Body of pancreas (tissue), 4 donors: ENCODE measurements at regions not wholly inside any gene's neighbourhood (a gene's known extent, or its start where the extent isn't known, plus 50 kb on each side); places are given as distances from the start of the nearest gene placed in this dataset.
A peak's percentile ranks its signal among the peaks of the same experiment; 100 is the strongest.

Experiments
- ATAC-seq: fragments of 150-250 bp; one replicate; pipeline ENCODE4 v1.9.1; 2016
- DNase-seq, 4 donors: peaks; one replicate each; pipeline ENCODE4 v3.0.0-alpha.2; 2019
- H3K27ac ChIP-seq, 4 donors: fragments of 200-600 bp; sonication (generic); 1 replicate in 3 of 4; 2 replicates in 1 of 4; pipeline versions ENCODE4 v1.5.1 to v1.6.1; 2016 to 2019; ENCODE audit warnings: mild to moderate bottlenecking in 1 of 4, mixed read lengths in 1 of 4, moderate library complexity in 1 of 4
- H3K27me3 ChIP-seq, 2 donors: fragments of 200-600 bp; sonication (generic); one replicate each; pipeline ENCODE4 v1.6.0; 2016; ENCODE audit warnings: mild to moderate bottlenecking in 1 of 2
- H3K36me3 ChIP-seq, 2 donors: fragments of 200-600 bp; sonication (generic); replicated peaks in 1 of 2; 2 replicates each; pipeline ENCODE4 v1.5.1; 2016; ENCODE audit warnings: low read depth in 2 of 2; ENCODE audit not compliant: insufficient read depth in 1 of 2
- H3K4me1 ChIP-seq: fragments of 200-600 bp; sonication (generic); one replicate; pipeline ENCODE4 v1.6.0; 2016
- H3K4me3 ChIP-seq, 2 donors: fragments of 200-600 bp; sonication (generic); 1 replicate in 1 of 2; 2 replicates in 1 of 2; pipeline ENCODE4 v1.5.1; 2016 to 2019
- H3K9me3 ChIP-seq, 3 donors: fragments of 200-600 bp; sonication (generic); 1 replicate in 2 of 3; 2 replicates in 1 of 3; pipeline ENCODE4 v1.5.1; 2016
- CTCF ChIP-seq, 7 experiments: fragments of 450-650 bp in 4 of 7; fragments of 200-600 bp in 3 of 7; sonication (generic) in 3 of 7; IDR thresholded peaks; one replicate each; pipeline ENCODE4 v1.5.1; 2016 to 2019; ENCODE audit warnings: antibody characterized with exemption in 7 of 7
- POLR2A ChIP-seq, 3 donors: fragments of 450-650 bp; IDR thresholded peaks; one replicate each; pipeline ENCODE4 v1.6.1; 2016; ENCODE audit warnings: antibody characterized with exemption in 3 of 3, mild to moderate bottlenecking in 2 of 3
- WGBS, 2 donors: methylation state at CpG; one replicate each; pipeline ENCODE4 v1.1.5; 2017; 5-methylcytosine and 5-hydroxymethylcytosine counted together
- intact Hi-C: fragments of 100-400 bp; cut with DNase I; formaldehyde crosslinking; loops from one replicate; pipeline ENCODE4 v1.15.1; 2023

GRCh38 chr6:163984124-163984936 lies 569.8 kb downstream of the QKI start:
- H3K9me3 ChIP-seq: no peaks in the 10 kb centered on the region
- H3K4me3 ChIP-seq: no peak overlapping the region
- no peaks in the 10 kb centered on the region for H3K27me3 ChIP-seq
- intact Hi-C loops: no loop called here
- no peak for ATAC-seq
- 60 to 71% methylated on average over 9 of the region's 9 CpGs for WGBS, 2 donors
- DNase-seq: no peak
- H3K36me3 ChIP-seq: no peaks in the 10 kb centered on the region
- H3K4me1 ChIP-seq: peaks cover 5% of the 10 kb centered on the region
- TF ChIP-seq CTCF (IDR thresholded peaks at IDR 0.05) (no peak), POLR2A (IDR thresholded peaks at IDR 0.05) (no peak)
- peak overlapping the region in 1 of 4 donors; percentile 41 for H3K27ac ChIP-seq

GRCh38 chr6:163983679-163984078 lies 569.2 kb downstream of the QKI start:
- DNase-seq: peak in 2 of 4 donors; percentile 15 to 24
- 38 to 53% methylated on average over 10 of the region's 10 CpGs for WGBS, 2 donors
- H3K36me3 ChIP-seq: no peaks in the 10 kb centered on the region
- no peak overlapping the region for H3K4me3 ChIP-seq
- peaks cover 5% of the 10 kb centered on the region for H3K4me1 ChIP-seq
- H3K27ac ChIP-seq: peak overlapping the region in 1 of 4 donors; percentile 41
- H3K9me3 ChIP-seq: no peaks in the 10 kb centered on the region
- TF ChIP-seq POLR2A (IDR thresholded peaks at IDR 0.05): no peak
- TF ChIP-seq CTCF (IDR thresholded peaks at IDR 0.05): no peak
- ATAC-seq: peak; percentile 24
- H3K27me3 ChIP-seq: no peaks in the 10 kb centered on the region
- intact Hi-C loops: no loop called here

GRCh38 chr6:163974322-163974721 lies 559.8 kb downstream of the QKI start:
- DNase-seq: no peak
- ATAC-seq: no peak
- intact Hi-C loops: no loop called here
- H3K27me3 ChIP-seq: no peaks in the 10 kb centered on the region
- no peak overlapping the region for H3K27ac ChIP-seq
- H3K36me3 ChIP-seq: no peaks in the 10 kb centered on the region
- TF ChIP-seq CTCF (IDR thresholded peaks at IDR 0.05) (no peak), POLR2A (IDR thresholded peaks at IDR 0.05) (no peak)
- H3K9me3 ChIP-seq: no peaks in the 10 kb centered on the region
- H3K4me3 ChIP-seq: no peak overlapping the region
- 43 to 44% methylated on average over 2 of the region's 2 CpGs for WGBS, 2 donors
- H3K4me1 ChIP-seq: no peaks in the 10 kb centered on the region

GRCh38 chr6:163971841-163972838 lies 557.6 kb downstream of the QKI start:
- intact Hi-C loops: no loop called here
- DNase-seq (no peak), ATAC-seq (peak; percentile 50)
- Histone ChIP-seq H3K9me3 (no peaks in the 10 kb centered on the region), H3K27me3 (no peaks in the 10 kb centered on the region), H3K4me3 (no peak overlapping the region), H3K27ac (no peak overlapping the region), H3K36me3 (no peaks in the 10 kb centered on the region), H3K4me1 (no peaks in the 10 kb centered on the region)
- WGBS, 2 donors: 77 to 78% methylated on average over 57 to 59 of the region's 59 CpGs
- TF ChIP-seq CTCF (IDR thresholded peaks at IDR 0.05): no peak
- no peak for TF ChIP-seq POLR2A (IDR thresholded peaks at IDR 0.05)
